HCT116 (cell line): ENCODE measurements at regions not wholly inside any gene's neighbourhood (a gene's known extent, or its start where the extent isn't known, plus 50 kb on each side); places are given as distances from the start of the nearest gene placed in this dataset.

Experiments
- ATAC-seq: fragments of 200-7000 bp; cut with Tn5 transposase; 2 replicates; pipeline ENCODE4 v1.9.1; 2020; ENCODE audit warnings: mild to moderate bottlenecking, moderate library complexity
- BruUV-seq: library from RNA; stranded (reverse); fragments of 400-500 nt; replicated peaks from 2 replicates; lab custom pipeline; 2021; lab: Mats Ljungman, UMichigan
- CTCF ChIA-PET: fragments of 300-600 bp; sonication (Branson Sonifier 250); formaldehyde crosslinking; loops from one replicate; lab custom pipeline; 2021; ENCODE audit warnings: antibody characterized with exemption; lab: Charles Lee
- POLR2A ChIA-PET: fragments of 300-600, 350-600 bp; sonication (Branson Sonifier 250); formaldehyde crosslinking; loops from one replicate; lab custom pipeline; 2021; ENCODE audit warnings: antibody characterized with exemption; lab: Charles Lee
- RAD21 ChIA-PET, 2 experiments: fragments of 300-600 bp; sonication (Branson Sonifier 250); formaldehyde crosslinking; loops; one replicate each; lab custom pipeline; 2023; ENCODE audit warnings: low total read pairs in 2 of 2; ENCODE audit not compliant: uncharacterized antibody in 2 of 2, unreplicated experiment in 2 of 2, low non-redundant PET in 1 of 2; lab: Charles Lee
- DNase-seq: peaks from one replicate; pipeline ENCODE4 v3.0.0-alpha.2; 2010; ENCODE audit warnings: low read depth, low spot score
- H2AFZ ChIP-seq: fragments of 200-600 bp; shearing (Covaris generic), sonication (generic); 2 replicates; pipeline ENCODE4 v1.6.1; 2017; ENCODE audit warnings: low read depth, mixed run types, mixed read lengths, antibody characterized with exemption, low read length; ENCODE audit not compliant: poor library complexity, severe bottlenecking
- H3K27ac ChIP-seq: 2 replicates; pipeline ENCODE4 v1.5.1; 2012; ENCODE audit warnings: low read depth, low read length
- H3K27me3 ChIP-seq: fragments of 200-600 bp; sonication (generic); 2 replicates; pipeline ENCODE4 v1.6.1; 2016; ENCODE audit warnings: mixed run types, low read length, mixed read lengths; ENCODE audit not compliant: insufficient read depth
- H3K36me3 ChIP-seq, 2 experiments: fragments of 200-500 bp in 1 of 2; fragments of 200-600 bp in 1 of 2; sonication (Bioruptor generic) in 1 of 2; sonication (generic) in 1 of 2; 2 replicates each; pipeline versions ENCODE4 v1.5.1 to v1.6.1; 2014 to 2016; ENCODE audit warnings: low read length in 2 of 2, inconsistent platforms in 1 of 2, mixed read lengths in 1 of 2, mixed run types in 1 of 2; ENCODE audit not compliant: insufficient read depth in 2 of 2, control insufficient read depth in 1 of 2
- H3K4me1 ChIP-seq, 2 experiments: fragments of 200-600 bp in 1 of 2; sonication (generic) in 1 of 2; 2 replicates each; pipeline versions ENCODE4 v1.5.1 to v1.6.1; 2012 to 2017; ENCODE audit warnings: low read length in 2 of 2, inconsistent platforms in 1 of 2, mild to moderate bottlenecking in 1 of 2, mixed read lengths in 1 of 2, mixed run types in 1 of 2, moderate library complexity in 1 of 2; ENCODE audit not compliant: insufficient read depth in 2 of 2, control insufficient read depth in 1 of 2
- H3K4me2 ChIP-seq: fragments of 200-600 bp; sonication (generic); 2 replicates; pipeline ENCODE4 v1.6.1; 2017; ENCODE audit warnings: mixed run types, low read length, mixed read lengths
- H3K4me3 ChIP-seq, 2 experiments: fragments of 200-600 bp in 1 of 2; sonication (generic) in 1 of 2; replicated peaks in 1 of 2; 2 replicates each; pipeline ENCODE4 v1.5.1; 2011 to 2016; ENCODE audit warnings: low read length in 2 of 2, control low read depth in 1 of 2, low read depth in 1 of 2, mild to moderate bottlenecking in 1 of 2, mixed read lengths in 1 of 2, mixed run types in 1 of 2
- H3K79me2 ChIP-seq: fragments of 200-600 bp; sonication (generic); 2 replicates; pipeline ENCODE4 v1.6.1; 2017; ENCODE audit warnings: mild to moderate bottlenecking, mixed run types, low read length, moderate library complexity, mixed read lengths; ENCODE audit not compliant: insufficient read depth
- H3K9ac ChIP-seq: fragments of 200-600 bp; sonication (generic); 2 replicates; pipeline ENCODE4 v1.6.1; 2016; ENCODE audit warnings: low read length, mixed read lengths
- H3K9me2 ChIP-seq: fragments of 200-600 bp; sonication (generic), shearing (Covaris generic); 2 replicates; pipeline ENCODE4 v1.6.1; 2017; ENCODE audit warnings: mixed run types, mild to moderate bottlenecking, moderate library complexity; ENCODE audit not compliant: insufficient read depth
- H3K9me3 ChIP-seq, 2 experiments: fragments of 200-500 bp in 1 of 2; fragments of 200-600 bp in 1 of 2; sonication (Bioruptor generic) in 1 of 2; sonication (generic) in 1 of 2; 2 replicates each; pipeline ENCODE4 v1.6.1; 2014 to 2017; ENCODE audit warnings: low read length in 2 of 2, mixed read lengths in 2 of 2, inconsistent platforms in 1 of 2, low read depth in 1 of 2, mild to moderate bottlenecking in 1 of 2, mixed run types in 1 of 2, moderate library complexity in 1 of 2; ENCODE audit not compliant: control insufficient read depth in 1 of 2, insufficient read depth in 1 of 2
- H4K20me1 ChIP-seq: fragments of 200-600 bp; sonication (generic), shearing (Covaris generic); 2 replicates; pipeline ENCODE4 v1.6.1; 2017; ENCODE audit warnings: mixed run types, mild to moderate bottlenecking, moderate library complexity; ENCODE audit not compliant: insufficient read depth
- EGR1 ChIP-seq: IDR thresholded peaks from 2 replicates; pipeline ENCODE4 v1.6.1; 2012; ENCODE audit warnings: low read depth
- ELF1 ChIP-seq: IDR thresholded peaks from 2 replicates; pipeline ENCODE4 v1.6.1; 2012; ENCODE audit warnings: low read depth, borderline replicate concordance
- EZH2 ChIP-seq: fragments of 200-600 bp; sonication (generic); IDR thresholded peaks from 2 replicates; pipeline ENCODE4 v1.6.1; 2017; ENCODE audit warnings: antibody characterized with exemption, mixed run types
- FOSL1 ChIP-seq: IDR thresholded peaks from 2 replicates; pipeline ENCODE4 v1.6.1; 2012; ENCODE audit warnings: low read depth
- JUND ChIP-seq: IDR thresholded peaks from 2 replicates; pipeline ENCODE4 v1.6.1; 2012
- POLR2A ChIP-seq: IDR thresholded peaks from 2 replicates; pipeline ENCODE4 v1.7.0; 2011; ENCODE audit warnings: borderline replicate concordance; ENCODE audit not compliant: insufficient read depth, insufficient read length; ENCODE audit errors: extremely low read depth
- POLR2AphosphoS5 ChIP-seq: IDR thresholded peaks from 2 replicates; pipeline ENCODE4 v1.6.1; 2011; ENCODE audit warnings: mild to moderate bottlenecking, low read depth, low read length, moderate library complexity
- SIN3A ChIP-seq: IDR thresholded peaks from 2 replicates; pipeline ENCODE4 v1.6.1; 2012; ENCODE audit warnings: low read depth
- SP1 ChIP-seq: IDR thresholded peaks from 2 replicates; pipeline ENCODE4 v1.6.1; 2012; ENCODE audit warnings: low read depth
- SRF ChIP-seq: IDR thresholded peaks from 2 replicates; pipeline ENCODE4 v1.6.1; 2012; ENCODE audit warnings: low read depth
- intact Hi-C: fragments of 100-400 bp; cut with micrococcal nuclease; formaldehyde crosslinking; loops from 2 replicates; pipeline ENCODE4 v1.10.0; 2022
- TF ChIP-seq, protein P1 (sequence below): IDR thresholded peaks from 2 replicates; pipeline ENCODE4 v1.6.1; 2012; ENCODE audit warnings: low read depth

DNA sequence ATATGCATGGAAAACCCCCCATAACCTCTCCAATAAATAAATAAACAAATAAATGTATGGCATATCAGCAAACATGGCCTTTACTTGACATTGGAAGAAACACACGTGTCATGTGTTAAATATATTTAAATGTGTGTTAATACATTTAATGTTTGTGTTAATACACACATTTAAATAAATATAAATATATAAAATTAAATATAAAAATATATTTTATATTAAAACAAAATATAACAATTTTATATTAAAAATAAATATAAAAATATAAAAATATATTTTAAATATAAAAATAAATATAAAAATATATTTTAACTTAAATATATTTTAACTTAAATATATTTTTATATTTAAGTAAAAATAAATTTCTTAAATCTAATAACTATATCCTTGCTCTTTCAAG lies 187.6 kb upstream of the CXXC4 start:
- H3K4me2 ChIP-seq: no peak overlapping the region
- intact Hi-C loops: no loop called here
- CTCF ChIA-PET: no interaction called here
- H3K27ac ChIP-seq: no peak overlapping the region
- H3K9me3 ChIP-seq: no peaks in the 10 kb centered on the region
- POLR2A ChIA-PET: no interaction called here
- no peak overlapping the region for H2AFZ ChIP-seq
- no peaks in the 10 kb centered on the region for H3K4me1 ChIP-seq
- BruUV-seq: no TSS peak
- RAD21 ChIA-PET: no interaction called here
- ATAC-seq (no peak), DNase-seq (no peak)
- H3K36me3 ChIP-seq: no peaks in the 10 kb centered on the region
- H3K79me2 ChIP-seq: no peaks in the 10 kb centered on the region
- no peaks in the 10 kb centered on the region for H4K20me1 ChIP-seq
- H3K4me3 ChIP-seq: no peak overlapping the region
- no peaks in the 10 kb centered on the region for H3K9me2 ChIP-seq
- H3K27me3 ChIP-seq: no peaks in the 10 kb centered on the region
- TF ChIP-seq FOSL1: no peak
- TF ChIP-seq SP1: no peak
- no peak for TF ChIP-seq JUND
- TF ChIP-seq SIN3A: no peak
- TF ChIP-seq POLR2A: no peak
- TF ChIP-seq EZH2: no peak
- no peak for TF ChIP-seq POLR2AphosphoS5
- TF ChIP-seq, protein P1, sequence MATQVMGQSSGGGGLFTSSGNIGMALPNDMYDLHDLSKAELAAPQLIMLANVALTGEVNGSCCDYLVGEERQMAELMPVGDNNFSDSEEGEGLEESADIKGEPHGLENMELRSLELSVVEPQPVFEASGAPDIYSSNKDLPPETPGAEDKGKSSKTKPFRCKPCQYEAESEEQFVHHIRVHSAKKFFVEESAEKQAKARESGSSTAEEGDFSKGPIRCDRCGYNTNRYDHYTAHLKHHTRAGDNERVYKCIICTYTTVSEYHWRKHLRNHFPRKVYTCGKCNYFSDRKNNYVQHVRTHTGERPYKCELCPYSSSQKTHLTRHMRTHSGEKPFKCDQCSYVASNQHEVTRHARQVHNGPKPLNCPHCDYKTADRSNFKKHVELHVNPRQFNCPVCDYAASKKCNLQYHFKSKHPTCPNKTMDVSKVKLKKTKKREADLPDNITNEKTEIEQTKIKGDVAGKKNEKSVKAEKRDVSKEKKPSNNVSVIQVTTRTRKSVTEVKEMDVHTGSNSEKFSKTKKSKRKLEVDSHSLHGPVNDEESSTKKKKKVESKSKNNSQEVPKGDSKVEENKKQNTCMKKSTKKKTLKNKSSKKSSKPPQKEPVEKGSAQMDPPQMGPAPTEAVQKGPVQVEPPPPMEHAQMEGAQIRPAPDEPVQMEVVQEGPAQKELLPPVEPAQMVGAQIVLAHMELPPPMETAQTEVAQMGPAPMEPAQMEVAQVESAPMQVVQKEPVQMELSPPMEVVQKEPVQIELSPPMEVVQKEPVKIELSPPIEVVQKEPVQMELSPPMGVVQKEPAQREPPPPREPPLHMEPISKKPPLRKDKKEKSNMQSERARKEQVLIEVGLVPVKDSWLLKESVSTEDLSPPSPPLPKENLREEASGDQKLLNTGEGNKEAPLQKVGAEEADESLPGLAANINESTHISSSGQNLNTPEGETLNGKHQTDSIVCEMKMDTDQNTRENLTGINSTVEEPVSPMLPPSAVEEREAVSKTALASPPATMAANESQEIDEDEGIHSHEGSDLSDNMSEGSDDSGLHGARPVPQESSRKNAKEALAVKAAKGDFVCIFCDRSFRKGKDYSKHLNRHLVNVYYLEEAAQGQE: no peak
- TF ChIP-seq ELF1: no peak
- TF ChIP-seq EGR1: no peak
- TF ChIP-seq SRF: no peak
- H3K9ac ChIP-seq: no peak overlapping the region
